HL-60/S4 treated with retinoic acid at 250 ng/mL for 4 days and 3 days (cell line): ENCODE measurements at regions not wholly inside any gene's neighbourhood (a gene's known extent, or its start where the extent isn't known, plus 50 kb on each side); places are given as distances from the start of the nearest gene placed in this dataset.
"Not testable (repeated sequence)": the region's sequence is repeated elsewhere in the genome, so short reads cannot be mapped to it uniquely, and the experiment has no call there.

Experiments
- in situ Hi-C: fragments of 300-500 bp; cut with MboI; formaldehyde crosslinking; loops from 2 replicates; pipeline ENCODE4 v1.7.0; 2022; ENCODE audit warnings: low sequenced_read_pairs

DNA sequence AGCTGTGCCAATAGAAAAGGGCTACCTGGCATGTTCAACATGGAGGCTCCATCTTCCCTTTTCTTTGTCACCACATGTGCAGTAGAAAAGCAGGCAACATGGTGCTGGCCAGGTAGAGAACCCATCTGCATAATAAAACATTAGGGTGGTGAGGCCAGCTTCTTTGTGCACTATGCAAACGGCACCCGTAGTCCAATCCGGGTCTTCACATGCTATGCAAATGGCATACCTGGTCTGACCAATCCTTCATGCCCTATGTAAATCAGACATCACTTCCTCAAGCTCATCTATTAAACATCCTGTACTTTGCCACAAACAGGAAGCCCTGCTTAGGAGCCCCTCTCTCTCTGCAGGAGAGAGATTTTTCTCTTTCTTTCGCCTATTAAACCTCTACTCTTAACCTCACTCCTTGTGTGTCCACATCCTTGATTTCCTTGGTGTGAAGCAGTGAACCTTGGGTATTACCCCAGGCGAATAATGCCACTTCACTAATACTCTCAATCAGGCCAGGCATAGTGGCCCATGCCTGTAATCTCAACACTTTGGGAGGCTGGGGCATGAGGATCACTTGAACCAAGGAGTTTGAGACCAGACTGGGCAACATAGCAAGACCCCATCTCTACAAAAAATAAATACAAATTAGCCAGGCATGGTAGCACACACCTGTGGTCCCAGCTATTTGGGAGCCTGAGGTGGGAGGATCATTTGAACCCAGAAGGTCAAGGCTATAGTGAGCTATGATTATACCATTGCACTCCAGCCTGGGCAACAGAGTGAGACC is 111.3 kb upstream of the MRI1 start:
- in situ Hi-C loops, result no loop called here

DNA sequence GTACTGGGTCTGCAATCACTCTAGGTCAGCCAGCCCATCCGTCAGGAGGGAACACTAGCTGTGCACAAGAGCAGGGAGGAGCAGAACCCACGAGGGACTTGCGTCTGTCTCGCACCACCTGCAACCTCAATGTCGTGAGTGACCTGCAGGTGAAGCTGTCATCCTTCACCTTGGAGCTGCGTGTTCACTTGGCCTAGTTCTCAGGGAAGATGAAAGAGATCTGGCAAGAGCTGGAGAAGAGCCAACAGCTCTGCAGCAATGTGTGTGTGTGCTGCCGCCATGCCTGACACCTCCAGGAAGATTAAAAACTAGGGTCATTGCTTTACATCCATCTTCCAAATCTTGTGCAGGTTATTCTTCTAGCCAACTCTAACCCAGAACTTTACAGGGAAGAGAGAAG is 117.6 kb upstream of the MRI1 start:
- in situ Hi-C loops, result no loop called here

DNA sequence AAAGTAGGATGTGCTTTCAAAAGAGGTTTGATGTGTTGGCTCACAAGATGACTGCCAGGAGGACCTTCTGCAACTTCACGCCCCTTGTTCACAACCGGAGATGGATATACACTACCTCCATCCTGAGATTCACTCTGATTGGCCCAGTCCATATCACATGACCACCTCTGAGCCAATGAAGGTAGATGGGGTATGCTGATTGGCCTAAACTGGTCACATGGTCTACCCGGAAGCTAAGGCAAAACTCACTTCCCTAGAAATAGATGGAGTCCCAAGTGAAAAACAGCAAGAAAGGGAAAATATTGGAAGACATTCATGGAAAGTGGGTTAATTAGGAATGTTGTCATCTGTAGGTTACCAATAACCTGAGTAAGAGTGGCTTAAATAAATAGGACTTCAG is 119.7 kb upstream of the MRI1 start:
- in situ Hi-C loops, result no loop called here

DNA sequence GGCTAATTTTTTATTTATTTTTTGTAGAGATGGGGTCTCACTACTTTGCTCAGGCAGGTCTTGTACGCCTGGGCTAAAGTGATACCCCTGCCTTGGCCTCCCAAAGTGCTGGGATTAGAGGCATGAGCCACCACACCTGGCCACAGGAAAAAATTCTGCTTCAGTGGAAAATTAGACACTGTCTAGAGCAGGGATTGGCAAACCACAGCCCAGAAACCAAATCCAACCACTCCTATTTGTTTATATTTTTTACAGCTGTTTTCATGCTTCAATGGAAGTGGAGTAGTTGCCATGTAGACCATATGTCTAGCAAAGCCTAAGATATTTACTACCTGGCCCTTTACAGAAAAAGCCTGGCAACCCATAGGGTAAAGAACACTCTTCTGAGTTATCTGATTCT is 123.7 kb upstream of the MRI1 start:
- in situ Hi-C loops, result no loop called here

DNA sequence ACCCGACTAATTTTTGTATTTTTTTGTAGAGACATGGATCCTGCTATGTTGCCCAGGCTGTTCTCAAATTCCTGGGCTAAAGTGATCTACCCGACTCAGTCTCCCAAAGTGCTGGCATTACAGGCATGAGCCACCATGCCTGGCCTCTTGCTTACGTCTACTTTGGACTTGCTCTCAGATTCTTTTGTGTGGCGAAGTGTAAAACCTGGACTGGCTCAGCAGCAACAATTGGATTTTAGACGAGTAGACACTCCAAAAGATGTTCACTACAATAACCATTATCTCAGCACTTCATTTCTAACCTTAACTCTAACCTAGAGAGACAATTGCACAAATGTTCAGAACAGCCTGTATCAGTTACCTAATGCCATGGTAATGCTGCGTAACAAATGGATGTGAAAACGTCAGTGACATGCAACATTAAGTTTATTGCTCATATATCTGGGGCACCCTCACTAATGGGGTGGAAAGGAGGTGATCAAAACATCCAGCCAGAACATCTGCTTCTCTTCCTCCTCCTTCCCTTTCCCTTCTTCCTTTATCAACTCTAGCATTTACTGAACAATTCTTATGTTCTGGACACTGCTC is 124.9 kb upstream of the MRI1 start:
- in situ Hi-C loops, result no loop called here

DNA sequence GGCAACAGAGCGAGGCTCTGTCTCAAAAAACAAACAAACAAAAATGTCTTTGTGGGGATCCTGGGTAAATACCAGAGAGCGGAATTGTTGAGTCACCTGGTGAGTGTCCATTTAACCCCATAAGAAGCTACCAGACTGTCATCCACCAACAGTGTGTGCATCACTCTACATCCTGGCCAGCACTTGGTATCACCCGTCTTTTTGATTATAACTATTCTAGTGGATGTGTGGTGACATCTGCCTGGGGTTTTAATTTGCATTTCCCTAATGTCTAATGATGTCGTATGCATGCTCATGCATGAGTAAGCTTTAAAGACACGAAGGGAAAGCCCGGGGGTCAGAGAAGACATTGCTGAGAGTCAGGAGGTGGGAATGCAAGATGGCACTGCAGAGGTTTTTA is 126.7 kb upstream of the MRI1 start:
- in situ Hi-C loops, result no loop called here

DNA sequence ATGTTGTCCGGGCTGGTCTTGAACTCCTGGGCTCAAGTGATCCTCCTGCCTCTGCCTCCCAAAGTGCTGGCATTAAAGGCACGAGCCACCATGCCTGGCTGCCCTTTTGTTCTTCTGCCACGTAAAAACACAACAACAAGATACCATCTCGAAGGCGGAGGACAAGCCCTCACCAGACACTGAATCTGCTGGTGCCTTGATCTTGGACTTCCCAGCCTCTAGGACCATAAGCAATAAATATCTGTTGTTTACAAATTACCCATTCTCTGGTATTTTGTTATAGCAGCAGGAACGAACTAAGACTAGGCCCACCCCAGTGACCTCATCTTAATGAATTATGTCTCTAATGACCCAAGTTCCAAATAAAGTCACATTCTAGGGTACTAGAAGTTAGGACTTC is 128.4 kb upstream of the CACNA1A start:
- in situ Hi-C loops, result no loop called here

DNA sequence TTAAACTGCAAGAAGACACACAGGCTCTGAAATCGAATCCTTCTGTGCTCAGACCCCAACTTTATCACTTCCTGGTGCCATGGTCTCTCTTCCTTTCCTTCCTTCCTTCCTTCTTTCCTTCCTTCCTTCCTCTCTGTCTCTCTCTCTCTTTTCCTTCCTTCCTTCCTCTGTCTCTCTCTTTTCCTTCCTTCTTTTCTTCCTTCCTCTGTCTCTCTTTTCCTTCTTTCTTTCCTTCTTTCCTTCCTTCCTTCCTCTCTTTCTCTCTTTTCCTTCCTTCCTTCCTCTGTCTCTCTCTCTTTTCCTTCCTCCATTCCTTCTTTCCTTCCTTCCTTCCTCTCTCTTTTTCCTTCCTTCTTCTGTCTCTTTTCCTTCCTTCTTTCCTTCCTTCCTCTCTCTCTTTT is 127.2 kb upstream of the CACNA1A start:
- in situ Hi-C loops, result no loop called here

DNA sequence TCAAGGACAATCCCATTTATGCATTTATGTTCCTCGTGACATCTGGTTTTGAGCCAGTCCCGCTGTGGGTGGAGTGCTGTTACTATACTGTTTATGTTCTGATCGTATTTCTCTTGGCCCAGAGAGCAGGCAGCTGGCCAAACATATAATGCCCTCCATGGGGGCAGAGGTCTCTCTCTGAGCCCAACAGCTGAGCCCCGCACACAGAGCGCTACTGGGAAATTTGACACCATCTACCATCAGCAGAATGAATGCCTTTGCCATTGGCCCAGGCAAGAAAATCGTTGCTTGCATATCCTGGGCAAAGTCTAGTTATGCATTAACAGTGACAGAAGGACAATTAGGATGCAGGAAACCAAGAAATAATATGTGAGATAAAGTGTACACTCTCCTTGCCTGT is 126.8 kb upstream of the CACNA1A start:
- in situ Hi-C loops, result no loop called here

DNA sequence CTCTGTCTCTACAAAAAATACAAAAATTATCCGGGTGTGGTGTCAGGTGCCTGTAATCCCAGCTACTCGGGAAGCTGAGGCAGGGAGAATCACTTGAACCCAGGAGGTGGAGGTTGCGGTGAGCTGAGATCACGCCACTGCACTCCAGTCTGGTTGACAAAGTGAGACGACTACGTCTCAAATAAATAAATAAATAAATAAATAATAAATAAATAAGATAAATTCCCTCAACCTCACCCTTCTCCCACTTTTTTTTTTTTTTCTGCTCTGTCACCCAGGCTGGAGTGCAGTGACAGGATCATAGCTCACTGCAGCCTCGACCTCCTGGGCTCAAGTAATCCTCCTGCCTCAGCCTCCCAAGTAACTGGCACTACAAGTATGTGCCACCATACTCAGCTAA is 125.9 kb upstream of the CACNA1A start:
- in situ Hi-C loops, result not testable (repeated sequence)

DNA sequence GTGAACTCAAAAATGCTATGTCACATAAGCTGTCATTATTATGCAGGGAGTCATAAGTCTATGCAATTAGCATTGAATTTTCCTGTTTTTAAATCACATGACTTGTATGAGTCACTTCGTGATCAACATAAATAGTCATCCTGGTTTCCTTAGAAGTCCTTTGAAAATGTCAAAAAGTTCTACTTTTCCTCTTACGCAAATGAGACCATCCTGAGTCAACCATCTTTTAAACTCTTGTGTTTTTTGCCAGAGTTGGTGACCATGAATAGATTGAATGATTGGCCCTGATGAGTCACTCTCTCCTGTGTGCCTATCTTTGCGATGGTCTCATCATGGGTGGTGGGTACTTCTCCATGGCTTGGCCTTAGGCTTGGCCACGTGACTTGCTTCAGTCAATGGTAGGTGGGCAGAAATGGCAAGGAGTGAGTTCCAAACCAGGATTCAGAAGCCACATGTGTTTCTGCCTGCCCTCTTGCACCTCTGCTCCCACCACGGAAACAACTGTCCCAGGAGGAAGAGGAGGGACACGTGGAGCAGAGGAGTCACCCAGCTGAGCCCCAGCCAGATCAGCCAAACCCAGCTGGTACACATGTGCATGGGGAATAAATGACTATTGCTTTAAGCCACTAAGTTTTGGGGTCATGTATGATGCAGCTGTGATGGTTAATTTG is 123.5 kb upstream of the CACNA1A start:
- in situ Hi-C loops, result no loop called here

DNA sequence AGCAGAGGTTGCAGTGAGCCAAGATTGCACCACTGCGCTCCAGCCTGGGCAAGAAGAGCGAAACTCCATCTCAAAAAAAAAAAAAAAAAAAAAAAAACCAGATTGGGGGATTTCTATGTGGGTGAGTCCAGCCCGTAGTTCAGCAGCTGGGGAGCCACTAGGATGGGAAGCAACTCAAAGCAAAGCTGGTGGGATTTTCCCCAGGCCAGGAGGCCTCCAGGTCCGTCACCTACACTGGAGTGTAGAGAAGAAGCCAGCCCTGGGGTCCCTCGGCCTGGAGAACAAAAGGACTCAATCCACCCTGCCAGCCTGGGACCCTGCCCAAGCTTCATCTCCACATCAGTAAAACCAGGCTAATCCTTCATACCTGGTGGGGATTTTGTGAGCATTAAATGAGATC is 121.3 kb upstream of the CACNA1A start:
- in situ Hi-C loops, result no loop called here

DNA sequence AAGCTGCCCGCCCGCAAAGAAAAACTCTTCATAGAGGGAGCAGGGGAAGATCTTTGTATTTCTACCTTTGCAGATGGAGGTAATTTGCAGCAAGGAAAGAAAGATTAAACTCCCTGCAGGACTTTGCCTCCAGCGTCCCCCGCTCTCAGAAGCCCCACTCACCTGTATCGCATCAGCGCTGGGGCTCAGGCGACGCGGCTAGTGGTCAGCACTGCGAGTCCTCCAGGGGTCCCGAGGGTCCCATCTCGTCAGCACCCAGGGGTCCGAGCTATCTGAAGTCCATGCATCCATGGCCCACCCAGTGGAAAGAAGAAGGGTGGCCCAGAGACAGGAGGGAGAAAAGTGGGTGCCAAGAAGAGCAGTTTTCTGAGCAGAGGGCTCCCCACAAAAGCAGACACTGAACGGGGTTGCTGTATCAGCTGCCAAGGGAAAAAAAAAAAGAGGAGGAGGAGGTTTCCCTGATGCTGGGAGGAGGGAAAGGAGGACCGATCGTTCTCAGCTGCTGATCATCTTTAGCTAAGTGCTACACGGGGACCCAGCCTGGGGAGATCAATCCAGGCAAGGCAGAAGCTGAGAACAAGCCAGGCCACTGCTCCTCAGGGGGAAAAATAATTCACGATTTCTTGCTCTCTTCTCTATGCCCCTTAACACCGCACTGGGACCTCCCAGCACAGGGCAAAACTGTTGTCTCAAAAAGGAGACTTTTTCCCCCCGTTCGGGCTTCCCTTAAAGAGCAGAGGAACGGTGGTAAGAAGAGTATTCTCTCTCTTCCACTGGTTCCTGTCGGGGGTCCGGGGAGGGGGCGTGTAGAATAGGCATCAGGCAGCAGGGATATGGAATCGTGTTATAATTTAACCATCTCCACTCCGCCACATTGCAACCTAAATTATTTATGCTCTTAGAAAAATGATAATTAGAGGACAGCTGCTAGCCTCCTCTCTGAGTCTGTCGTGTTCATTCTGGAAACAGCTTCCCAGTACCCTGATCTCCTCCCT is 117.7 kb upstream of the CACNA1A start:
- in situ Hi-C loops, result loop anchor here (25.0 kb wide), 1 partner anchor 438 kb away; the partner anchor contains the start of genes MISP3 and PALM3

DNA sequence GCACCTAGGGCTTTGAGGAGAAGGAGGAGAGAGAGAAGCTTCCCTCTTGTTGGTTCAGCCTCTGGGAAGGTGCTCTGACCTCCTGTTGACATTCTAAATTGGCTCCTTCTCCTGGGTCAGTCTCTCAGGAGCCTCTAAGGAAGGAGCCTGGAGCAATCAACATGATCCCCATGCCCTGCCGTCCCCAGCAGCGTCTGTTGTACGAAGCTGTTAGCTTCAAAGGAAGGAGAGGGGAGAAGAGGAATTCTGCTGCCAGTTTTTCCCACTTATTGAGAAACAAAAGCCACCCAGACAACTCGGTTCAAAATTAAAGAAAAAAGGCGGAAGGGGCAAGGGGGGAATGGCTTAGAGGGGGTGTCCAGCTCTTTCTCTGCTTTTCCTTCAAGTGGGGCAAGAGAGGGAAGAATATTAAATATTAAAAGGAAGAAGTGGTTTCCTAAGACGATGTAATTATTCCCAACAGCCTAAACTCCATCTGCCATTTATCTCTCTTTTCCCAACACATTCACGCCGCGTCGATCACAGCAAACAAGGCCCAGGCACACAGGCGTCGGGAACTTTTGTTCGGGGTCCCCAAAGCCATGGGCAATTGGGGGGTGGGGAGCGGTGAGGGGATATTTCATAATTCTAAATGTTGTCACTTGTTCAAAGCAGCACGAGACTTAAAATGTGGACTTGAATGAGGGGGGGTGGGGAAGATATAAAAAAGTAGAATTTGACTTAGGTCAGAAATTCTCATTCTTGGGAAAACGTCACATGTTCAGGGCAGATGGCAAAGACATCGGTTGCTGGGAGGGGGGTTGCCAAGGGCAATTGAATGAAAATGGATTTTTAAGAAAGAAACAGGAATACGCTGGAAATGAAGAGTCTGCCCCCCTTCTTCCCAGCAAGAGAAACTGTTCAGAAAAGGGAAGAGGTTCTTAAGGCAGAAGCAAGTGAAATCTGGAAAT is 116.8 kb upstream of the CACNA1A start:
- in situ Hi-C loops, result loop anchor here (25.0 kb wide), 1 partner anchor 439 kb away; the partner anchor contains the start of genes MISP3 and PALM3

DNA sequence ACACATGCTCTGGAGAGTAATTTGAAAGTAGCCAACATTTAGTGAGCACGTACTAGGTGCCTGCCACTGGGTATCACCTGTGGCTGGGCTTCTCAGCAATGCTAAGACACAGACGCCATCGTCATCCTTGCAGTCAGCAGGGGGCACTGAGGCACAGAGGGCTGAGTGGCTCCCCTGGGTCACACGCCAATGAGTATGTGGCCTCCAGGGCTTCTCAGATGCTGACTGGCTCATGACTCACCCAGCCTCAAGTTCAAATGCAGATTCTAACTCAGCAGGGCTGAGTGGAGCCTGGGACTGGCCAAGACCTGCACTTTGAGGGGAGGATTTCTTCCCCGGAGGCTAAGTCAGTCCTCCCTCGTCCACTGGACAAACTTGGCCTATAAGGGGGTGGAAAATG is 115.1 kb upstream of the CACNA1A start:
- in situ Hi-C loops, result loop anchor here (25.0 kb wide), 1 partner anchor 441 kb away; the partner anchor contains the start of genes MISP3 and PALM3

DNA sequence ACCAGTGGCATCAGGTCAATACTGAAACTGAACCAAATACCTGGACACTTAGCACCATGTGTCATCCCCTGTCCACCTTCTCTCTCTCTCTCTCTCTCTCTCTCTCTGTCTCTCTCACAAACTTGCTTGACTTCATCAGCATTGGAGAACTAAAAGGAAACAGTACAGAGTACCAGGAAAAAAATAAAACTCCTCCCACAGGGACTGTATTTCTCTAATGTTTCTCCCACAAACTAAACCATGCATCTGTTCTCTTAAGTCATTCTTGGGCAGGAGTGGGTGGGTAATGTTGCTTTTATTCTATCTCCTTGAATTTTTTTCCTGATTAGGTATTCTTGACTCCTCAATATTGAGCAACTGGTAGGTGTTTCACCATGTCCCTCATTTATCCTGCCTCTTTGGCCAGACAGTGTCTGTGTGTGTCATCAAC is 112.9 kb upstream of the CACNA1A start:
- in situ Hi-C loops, result loop anchor here (25.0 kb wide), 1 partner anchor 443 kb away; the partner anchor contains the start of genes MISP3 and PALM3

DNA sequence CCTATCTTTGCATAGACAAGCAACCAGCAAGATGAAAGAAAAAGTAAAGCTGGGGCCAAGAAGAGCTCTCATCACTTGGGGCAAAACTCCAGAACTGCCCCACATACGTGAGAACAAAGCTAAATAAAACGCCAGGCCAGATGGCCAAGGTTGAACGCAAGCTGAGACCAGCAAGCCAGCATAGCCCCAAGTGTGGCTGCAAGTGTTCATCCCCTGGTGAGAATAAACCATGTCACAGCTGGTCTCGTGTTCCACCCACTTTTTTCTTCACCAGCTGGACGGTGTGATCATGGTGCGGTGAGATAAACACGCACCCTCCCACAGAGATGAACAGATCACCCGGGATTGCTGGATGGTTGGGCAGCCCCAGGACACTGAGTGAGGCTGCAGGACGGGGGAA is 109.6 kb upstream of the CACNA1A start:
- in situ Hi-C loops, result loop anchor here (25.0 kb wide), 1 partner anchor 446 kb away; the partner anchor contains the start of genes MISP3 and PALM3

DNA sequence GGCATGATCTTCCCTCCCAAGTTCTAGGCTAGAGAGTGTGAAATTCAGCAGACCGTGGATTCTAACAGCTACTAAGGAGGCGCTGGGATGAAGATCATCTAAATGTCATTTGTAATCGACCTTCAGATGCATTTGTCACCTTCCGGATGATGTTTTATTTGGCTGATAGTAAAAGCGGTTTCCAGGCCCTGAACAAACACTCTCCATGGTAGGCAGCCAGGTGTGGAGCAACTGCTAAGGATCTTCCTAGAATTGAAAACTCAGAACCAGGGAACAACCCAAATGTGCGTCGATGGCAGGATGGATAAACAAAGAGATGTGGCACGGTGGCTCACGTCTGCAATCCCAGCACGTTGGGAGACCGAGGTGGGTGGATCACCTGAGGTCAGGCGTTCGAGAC is 107.2 kb upstream of the CACNA1A start:
- in situ Hi-C loops, result loop anchor here (25.0 kb wide), 1 partner anchor 449 kb away; the partner anchor contains the start of genes MISP3 and PALM3

DNA sequence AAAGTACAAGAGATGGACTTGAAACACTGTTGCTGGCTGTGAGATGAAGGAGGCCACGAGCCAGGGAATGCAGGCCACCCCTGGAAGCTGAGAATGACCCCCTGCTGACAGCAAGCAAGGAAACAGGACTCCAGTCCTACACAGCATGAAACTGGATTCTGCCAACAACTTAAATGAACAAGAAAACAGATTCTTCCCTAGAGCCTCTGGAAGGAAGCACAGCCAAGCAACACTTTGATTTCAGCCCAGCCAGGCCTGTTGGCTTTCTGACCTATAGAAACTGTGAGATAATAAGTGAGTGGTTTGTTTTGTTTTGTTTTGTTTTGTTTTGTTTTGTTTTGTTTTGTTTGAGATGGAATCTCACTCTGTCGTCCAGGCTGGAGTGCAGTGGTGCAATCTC is 105.3 kb upstream of the CACNA1A start:
- in situ Hi-C loops, result loop anchor here (25.0 kb wide), 1 partner anchor 451 kb away; the partner anchor contains the start of genes MISP3 and PALM3
